Embryonic facial prominence (tissue), 1 donor: ENCODE measurements at regions not wholly inside any gene's neighbourhood (a gene's known extent, or its start where the extent isn't known, plus 50 kb on each side); places are given as distances from the start of the nearest gene placed in this dataset.

Source experiments
- DNase-seq: peaks from one replicate; pipeline ENCODE4 v3.0.0-alpha.2; 2016; ENCODE audit errors: extremely low spot score

DNA sequence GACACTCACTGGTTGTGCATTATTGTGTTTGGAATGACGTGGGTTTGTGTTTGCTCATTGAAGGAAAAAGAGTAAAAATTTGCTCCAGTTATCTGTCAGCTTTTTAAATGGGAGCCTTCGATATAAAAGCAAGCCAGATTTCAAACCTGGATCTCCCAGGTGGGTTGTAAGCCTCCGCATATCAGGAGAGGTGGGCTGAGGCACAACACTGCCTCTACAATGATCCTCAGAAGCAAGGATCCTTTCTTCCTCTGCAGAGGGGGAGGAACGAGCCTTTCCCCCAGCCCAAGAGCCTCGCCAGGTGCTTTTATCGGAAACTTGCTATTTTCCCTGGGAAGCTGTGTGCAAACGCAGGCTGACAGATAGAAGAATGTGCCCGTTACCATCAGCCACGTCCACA, 331.0 kb upstream of the MGMT start:
- DNase-seq: no peak

DNA sequence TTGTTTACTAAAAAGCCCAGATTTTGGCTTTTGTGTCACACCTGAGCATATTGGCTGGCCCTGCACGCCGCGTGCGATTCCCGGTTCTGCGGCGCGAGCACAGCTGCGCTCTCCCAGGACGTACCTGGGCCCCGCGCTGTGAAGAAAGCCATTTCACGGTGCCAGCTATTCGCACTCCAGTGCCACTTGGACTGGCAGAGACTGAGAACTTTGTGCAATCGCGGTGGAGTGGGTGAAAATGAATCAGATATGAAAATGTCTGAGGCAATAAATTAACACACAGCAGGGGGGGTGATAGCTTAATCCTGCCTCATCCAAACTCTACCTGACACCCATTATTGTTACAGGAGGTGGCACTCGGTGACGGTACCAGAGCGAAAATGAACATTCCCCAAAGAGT, 330.1 kb upstream of the MGMT start:
- no peak for DNase-seq

DNA sequence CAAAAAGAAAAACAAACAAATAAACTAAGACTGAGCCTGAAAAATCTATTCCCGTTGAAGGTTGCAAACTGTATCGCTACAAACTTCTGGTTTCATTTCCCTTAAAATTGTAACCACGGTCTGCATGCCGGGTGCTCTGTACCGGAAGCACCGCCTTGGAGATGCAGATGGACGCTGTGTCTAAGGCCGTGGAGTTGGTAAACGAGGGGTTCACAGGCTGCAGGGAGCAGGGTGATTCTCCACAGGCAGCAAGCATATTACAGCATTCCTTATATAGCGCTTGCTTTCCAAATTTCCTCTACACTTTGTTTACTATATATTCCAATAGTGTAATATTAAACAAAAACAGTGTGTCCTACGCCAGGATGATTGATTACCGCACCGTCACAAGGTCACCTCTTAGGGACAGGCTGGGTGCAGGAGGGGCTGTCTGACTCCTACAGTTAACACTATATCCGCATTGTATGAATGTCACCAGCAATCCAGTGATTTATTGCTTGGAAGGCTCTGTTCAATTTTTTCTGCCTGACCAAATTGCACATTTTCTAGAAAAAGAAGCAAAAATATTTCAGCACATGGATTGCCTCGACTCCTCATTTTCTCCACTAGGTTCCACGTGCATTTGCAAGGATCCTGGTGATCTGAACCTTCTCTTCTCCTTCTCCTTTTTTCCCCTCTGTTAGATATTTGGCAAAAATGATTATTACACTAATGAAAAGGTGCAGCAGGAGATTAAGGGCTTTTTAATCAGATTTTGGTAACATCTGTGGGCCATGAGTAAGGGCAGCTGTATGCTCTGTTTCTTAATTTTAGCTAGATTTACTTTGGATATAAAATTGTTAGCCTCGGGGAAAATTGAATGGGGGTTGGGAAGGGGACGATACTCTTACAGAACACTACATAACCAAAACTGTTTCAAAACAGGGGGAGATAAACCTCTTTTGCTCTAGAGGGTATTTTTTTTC, 325.8 kb upstream of the MGMT start:
- no peak for DNase-seq

DNA sequence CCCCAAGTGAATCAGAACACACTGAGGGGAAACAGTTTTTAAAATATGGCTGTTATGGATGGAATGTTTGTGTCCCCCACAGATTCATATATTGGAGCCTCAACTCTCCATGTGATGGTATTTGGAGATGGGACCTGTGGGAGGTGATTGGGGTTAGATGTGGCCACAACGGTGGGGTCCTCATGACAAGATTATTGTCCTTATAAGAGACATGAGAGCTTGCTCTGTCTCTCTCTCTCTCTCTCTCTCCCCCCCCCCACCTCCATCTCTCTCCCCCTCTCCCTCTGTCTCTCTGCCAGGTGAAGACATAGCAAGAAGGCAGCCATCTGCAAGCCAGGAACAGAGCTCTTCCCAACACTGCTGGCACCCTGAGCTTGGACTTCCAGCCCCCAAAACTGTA, 315.8 kb upstream of the MGMT start:
- DNase-seq: no peak

DNA sequence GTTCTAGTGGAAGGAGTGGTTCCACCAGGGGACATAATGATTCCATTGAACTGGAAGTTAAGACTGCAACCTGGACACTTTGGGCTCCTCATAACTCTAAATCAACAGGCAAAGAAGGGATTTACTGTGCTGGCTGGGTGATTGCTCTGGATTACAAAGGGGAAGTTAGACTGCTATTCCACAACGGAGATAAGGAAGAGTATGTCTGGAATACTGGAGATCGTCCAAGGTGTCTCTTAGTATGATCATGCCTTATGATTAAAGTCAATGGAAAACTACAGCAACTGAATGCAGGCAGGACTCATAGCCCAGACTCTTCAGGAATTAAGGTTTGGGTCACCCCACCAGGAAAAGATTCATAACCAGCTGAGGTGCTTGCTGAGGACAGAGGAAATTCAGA, 310.6 kb upstream of the MGMT start:
- DNase-seq: no peak

DNA sequence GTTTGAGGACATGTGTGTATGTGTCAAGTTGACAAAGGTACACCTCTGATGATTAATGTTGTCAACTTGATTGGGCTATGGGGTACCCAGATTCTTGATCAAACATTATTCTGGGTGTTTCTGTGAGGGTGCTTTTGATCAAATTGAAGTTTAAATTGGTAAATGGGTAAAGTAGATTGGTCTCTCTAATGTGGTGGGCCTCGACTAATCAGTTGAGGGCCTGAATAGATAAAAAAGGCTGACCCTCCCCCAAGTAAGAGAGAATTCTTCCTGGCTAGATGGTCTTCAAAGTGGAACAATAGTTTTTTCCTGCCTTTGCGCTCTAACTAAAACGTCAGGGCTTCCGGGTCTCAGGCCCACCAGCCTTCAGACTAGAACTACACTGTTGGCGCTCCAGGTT, 309.9 kb upstream of the MGMT start:
- no peak for DNase-seq

DNA sequence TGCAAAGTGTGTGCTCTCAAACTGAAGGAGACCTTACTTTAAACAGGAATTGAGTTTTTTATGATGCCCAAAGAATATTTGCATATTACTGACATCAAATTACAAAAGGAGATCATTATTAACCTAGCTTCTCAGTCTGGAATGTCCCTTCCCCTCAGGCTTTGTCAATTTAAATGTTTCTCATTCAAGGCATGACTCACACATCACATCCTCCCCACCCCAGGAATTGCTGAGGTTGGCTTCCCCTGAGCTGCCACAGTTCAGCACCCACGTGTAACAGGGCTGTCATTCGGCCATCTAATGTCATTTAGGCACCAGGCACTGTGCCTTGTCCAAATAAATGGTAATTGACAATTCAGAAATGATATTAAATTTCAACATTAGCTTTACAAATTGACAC, 305.9 kb upstream of the MGMT start:
- no peak for DNase-seq

DNA sequence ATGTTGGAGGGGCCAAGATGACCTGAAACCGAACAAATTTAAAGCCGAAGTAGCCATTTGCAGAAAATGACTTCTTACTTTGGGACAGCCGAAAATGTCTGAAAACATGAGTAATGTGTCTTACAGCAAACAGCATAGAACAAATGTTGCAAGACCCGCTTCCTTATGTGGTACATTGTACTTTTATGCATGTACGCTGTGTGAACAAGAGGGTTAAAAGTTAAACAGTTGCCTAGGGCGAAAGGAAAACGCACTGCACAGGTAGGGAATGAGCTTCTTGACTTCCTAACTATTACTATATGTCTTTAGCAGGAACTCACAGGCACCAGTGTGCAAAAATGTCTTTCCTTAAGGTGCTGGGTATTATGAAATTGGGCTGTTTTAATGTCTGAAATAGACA, 303.5 kb upstream of the MGMT start:
- DNase-seq: no peak

DNA sequence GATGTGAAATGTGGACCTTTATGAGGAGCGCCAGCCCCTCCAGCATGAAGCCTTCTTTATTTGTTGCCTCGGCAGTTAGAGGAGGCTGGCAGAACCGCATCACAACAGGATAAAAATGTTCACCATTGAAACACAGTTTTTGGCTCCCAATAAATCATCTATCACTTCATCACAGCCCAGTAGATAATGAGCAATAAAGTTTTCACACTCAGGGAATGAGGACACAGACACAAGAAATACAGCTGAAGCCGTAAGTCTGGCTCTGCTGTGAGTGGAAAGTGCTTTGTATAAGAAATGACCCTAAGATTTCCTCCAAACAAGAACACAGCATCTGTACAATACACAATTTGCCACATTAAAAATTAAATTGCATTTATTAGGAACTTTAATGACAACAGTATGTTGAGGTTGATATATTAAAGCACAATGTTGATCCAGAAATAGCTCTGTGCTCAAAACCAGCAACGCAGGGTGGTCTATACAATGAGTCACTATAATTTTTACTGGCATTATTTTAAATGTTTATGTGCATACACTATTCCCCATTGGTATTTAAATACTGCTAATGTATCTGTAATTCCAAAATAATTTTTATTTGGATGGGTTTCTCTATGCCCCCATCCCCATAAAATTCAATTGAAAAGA, 301.8 kb upstream of the MGMT start:
- no peak for DNase-seq

DNA sequence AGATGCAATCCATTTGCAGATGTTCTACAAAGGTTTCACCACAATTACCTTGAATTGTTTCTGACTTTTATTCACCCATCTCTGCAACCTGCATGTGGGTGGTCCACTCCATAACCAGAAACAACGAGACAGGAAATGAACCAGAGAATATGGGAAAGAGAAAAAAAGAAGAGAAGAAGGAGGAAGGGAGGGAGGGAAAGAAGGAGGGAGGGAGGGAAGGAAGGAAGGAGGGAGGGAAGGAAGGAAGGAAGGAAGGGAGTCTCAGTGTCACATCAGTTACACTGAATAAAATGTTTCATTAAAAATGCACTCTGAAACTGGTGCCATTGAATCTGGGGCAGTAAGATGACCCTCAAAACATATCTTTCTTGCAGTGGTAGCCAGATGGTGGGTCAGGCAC, 301.3 kb upstream of the MGMT start:
- DNase-seq: no peak

DNA sequence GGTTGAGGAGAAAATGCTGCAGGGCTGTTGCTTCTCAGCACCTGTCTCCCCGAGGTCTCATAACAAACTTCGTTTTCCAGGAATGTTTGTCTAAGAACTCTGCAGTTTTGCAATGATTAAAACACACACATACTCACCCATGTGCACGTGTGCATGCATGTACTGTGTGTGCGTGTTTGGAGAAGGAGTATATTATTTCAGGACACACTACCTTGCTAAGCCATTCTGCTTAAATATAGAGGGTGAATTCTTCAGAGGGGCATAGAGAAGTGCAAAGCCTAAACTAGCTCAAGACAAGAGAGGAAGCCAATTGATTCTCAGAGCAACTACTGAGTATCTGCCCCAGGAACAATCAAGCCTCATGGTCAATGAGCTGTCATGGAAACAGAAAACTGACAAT, 298.4 kb upstream of the MGMT start:
- DNase-seq: no peak

DNA sequence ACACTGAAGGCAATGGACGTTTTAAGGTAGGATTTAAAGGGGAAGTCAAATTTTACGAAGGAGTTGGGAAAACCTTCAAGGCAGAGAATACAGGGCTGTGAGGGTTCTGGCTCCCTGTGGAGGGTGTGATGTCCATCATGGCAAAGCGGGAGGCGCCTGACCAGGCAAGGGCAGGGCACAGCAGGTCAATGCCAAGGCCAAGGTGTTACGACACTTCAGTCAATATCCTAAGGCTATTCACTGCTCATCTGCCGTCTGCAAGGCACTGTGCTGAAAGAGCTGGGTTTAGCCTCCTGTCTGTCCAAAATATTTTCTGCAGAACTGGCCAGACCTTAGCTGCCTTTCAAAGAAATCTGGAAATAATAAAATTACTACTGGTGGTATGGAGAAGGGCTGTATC, 297.9 kb upstream of the MGMT start:
- DNase-seq: no peak

DNA sequence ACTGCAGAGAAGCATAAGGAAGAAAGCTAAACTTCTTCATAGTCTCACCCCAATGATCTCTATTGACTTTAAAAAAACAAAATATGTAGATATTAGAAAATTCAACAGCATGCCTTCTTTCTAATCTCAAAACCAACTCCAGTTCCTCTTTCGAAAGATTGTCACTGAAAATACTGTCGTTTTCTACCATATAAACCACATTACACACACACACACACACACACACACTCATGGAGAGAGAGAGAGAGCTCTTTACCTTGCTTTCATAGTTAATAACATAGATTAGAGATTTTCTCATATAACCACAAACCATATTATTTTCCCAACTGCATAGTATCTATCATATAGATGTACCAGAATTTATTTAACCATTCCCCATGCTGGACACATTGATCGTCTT, 296.2 kb upstream of the MGMT start:
- no peak for DNase-seq

DNA sequence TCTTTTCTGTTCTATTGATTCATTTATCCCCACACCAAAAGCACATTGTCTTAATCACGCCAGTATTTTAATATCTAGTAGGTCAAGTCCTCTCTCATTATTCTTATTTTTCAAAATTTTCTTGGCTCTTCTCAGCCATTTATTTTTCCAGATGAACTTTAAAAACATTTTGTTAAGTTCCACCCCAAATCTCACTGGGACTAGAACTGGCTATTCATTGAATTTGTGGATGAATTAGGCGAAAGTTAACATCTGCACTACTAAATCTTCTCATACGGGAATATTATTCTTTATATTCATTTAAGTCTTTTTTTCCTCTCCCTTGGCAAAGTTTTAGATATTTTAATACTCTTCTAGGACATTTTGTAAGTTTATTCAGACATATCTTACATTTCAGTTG, 295.2 kb upstream of the MGMT start:
- DNase-seq: no peak

DNA sequence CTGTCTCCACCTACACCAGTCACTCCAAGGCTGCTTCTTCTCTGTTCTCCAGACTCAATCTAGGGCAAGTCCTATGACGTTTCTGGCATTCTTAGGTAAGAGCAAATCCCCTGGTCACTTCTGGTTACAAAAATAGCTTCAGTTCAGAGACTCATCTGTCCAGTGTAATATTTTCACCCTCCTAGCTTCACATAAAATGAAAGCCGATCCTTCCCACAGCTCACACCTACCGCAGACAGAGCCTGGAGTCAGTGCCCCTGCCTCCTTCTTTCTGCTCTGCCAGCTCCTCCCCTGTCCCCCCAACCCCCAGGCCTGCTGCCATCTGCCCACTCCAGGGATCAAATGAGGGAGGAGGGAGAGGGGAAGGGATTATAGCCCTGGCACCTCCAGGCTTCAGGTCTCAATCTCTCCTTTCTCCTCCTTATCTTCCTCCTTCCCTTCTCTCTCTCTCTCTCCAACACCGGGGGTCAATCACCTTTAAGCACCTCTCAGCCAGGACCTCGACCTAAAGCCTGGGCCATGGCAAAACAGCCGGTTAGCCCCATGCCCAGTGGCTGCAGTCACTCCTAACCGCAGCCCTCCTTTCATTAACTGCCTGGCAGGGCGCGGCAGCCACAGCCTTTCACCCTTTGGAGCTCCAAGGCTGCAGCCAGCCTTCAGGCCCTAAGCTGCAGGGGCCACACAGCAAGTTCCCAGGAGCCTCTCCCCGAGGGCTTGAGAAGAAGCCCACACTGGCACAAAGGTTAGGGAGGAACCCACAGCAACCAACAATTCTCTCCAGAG, 292.6 kb upstream of the MGMT start:
- no peak for DNase-seq

DNA sequence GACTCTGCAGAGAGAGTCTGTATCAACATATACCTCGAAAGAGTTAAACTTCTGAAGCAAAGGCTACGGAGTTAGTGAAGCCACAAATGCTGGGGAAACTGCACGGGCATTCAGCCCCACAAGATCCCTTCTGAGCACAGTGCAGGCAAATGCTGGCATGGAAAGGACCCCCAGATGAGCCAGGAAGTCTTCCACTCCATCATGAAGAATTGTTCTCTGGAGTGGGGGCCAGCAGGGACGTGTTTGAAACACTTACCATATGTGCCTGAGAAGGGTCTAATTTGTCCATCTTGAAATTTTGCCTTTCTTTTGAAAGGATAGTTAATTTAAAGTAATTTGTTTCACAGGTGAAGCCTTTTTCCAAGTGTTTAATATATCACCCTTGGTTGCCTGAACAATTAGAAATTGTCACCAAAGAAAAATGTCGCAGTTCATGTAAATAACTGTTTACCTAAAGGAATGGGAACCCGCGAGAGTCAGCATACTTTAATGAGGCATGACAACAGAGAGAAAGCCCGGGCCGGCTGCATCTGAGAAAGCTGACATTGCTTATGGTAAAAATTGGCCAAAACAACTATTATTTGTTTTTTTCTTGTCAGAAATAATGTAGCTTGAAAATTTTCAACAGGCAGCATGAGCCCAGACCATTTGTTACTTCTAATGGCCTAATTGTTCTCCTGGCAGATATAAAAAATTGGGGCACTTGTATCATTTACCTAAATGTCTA, 287.6 kb upstream of the MGMT start:
- DNase-seq: no peak

DNA sequence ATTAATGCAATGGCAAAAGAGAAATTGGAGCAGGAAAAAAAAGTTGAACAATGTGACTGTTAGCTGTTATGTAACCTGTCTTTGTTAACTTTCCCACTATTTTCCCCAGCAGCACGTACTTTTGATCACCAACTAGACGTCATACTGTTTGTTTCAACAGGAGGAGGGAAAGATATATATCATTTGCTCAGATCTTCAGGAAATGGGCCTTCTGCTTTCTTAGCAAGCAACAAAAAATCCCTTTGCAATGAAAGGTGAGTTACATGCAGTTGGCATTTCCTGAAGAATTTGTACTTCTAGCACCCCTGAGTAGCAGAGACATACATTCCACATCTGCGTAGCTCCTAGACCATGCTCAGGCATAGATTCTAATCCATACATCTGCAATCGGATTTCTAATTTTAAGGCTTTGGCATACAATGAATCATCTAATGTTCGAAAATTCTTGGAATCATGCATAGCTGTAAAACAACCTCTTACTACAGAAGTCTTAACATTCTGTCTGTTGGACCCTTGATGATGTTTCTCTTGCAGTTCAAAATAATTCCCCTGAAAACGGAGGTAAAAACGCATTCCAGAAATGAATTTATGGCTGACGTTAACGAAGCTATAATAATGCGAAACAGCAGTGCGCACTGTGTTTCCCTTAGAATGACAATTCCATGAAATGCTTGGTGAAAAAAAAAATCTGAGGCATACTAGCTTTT, 286.9 kb upstream of the MGMT start:
- DNase-seq: no peak

DNA sequence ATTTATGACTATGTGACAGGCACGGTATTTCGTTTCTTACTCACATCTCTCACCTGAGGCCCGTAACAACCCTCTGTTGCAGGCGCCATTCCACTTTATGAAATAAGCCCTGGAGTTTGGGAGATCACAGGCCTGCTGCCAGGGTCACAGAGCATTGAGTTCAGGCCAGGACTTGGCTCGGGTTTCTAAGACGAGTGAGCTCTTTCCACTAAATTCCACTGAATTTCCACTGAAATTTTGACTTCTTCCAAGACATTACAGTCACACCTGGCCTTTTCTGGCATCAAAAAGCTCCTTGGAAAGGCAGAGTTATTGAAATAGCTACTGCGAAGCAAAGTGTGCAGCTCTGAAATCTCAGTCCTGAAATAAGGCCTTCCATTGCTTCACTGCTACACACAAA, 282.8 kb upstream of the MGMT start:
- DNase-seq: no peak

DNA sequence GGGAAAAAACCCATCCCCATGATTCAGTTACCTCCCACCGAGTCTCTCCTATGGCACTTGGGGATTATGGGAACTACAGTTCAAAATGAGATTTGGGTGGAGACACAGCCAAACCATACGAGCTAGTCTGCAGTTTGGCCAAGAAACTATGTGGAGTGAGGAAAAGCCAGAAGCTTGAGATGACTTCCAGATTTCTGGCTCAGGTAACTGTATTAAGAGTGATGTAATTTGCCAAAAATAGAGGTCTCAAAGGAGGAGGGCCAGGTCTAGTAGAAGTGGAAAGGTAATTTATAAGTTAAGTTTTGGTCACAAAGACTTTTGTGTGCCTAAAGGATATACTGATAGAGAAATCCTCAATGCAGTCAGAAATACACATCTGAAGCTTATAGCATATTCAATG, 279.7 kb upstream of the MGMT start:
- no peak for DNase-seq

DNA sequence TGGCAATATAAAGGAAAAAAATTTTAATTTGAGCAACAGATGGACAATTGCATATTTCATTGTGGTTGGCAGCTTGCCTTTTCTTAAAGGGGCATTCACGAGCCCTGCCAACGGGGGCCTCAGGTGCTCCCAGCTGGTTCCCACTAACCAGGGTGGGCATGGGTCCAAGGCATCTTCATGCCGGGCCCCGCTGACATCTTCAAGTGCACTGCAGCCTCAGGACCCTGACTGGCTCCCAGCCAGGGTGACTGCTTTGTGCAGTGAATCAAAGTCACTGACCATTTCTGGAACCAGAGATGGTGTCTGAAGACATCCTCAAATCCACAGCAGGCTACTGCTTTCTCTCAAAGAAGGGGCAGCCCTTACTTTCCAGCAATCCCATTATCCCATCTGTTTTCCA, 275.2 kb upstream of the MGMT start:
- no peak for DNase-seq
